H9 (cell line): ENCODE measurements at regions not wholly inside any gene's neighbourhood (a gene's known extent, or its start where the extent isn't known, plus 50 kb on each side); places are given as distances from the start of the nearest gene placed in this dataset.

Experiments used
- DNase-seq: peaks from one replicate; pipeline ENCODE4 v3.0.0-alpha.2; 2017
- H2AFZ ChIP-seq: one replicate; pipeline ENCODE4 v1.6.1; 2013; ENCODE audit warnings: mild to moderate bottlenecking, low read length, control low read depth, moderate library complexity
- H2AK5ac ChIP-seq: 2 replicates; pipeline ENCODE4 v1.6.1; 2013; ENCODE audit warnings: low read length, control low read depth, mixed read lengths; ENCODE audit not compliant: insufficient read length
- H2BK120ac ChIP-seq: one replicate; pipeline ENCODE4 v1.6.1; 2013; ENCODE audit warnings: low read depth, mild to moderate bottlenecking, low read length, control low read depth, inconsistent platforms; ENCODE audit not compliant: poor library complexity, severe bottlenecking
- H2BK12ac ChIP-seq: 2 replicates; pipeline ENCODE4 v1.6.1; 2013; ENCODE audit warnings: low read length, control low read depth, mixed read lengths, low read depth; ENCODE audit not compliant: insufficient read length
- H2BK15ac ChIP-seq: 2 replicates; pipeline ENCODE4 v1.6.1; 2013; ENCODE audit warnings: low read depth, low read length, control low read depth
- H2BK20ac ChIP-seq: one replicate; pipeline ENCODE4 v1.6.1; 2013; ENCODE audit warnings: low read depth, mild to moderate bottlenecking, low read length, control low read depth, inconsistent platforms; ENCODE audit not compliant: poor library complexity, severe bottlenecking
- H2BK5ac ChIP-seq: 2 replicates; pipeline ENCODE4 v1.6.1; 2013; ENCODE audit warnings: low read length, control low read depth, mixed read lengths; ENCODE audit not compliant: insufficient read length
- H3K14ac ChIP-seq: 2 replicates; pipeline ENCODE4 v1.6.1; 2013; ENCODE audit warnings: low read length, control low read depth; ENCODE audit not compliant: insufficient read depth
- H3K18ac ChIP-seq: 2 replicates; pipeline ENCODE4 v1.6.1; 2013; ENCODE audit warnings: low read depth, mild to moderate bottlenecking, mixed read lengths, low read length, control low read depth; ENCODE audit not compliant: insufficient read length
- H3K23ac ChIP-seq: 2 replicates; pipeline ENCODE4 v1.6.1; 2013; ENCODE audit warnings: low read length, control low read depth, mixed read lengths, low read depth; ENCODE audit not compliant: insufficient read length
- H3K23me2 ChIP-seq: 2 replicates; pipeline ENCODE4 v1.6.1; 2013; ENCODE audit warnings: low read depth, mild to moderate bottlenecking, mixed read lengths, low read length, control low read depth; ENCODE audit not compliant: insufficient read length, poor library complexity, severe bottlenecking
- H3K27ac ChIP-seq: 2 replicates; pipeline ENCODE4 v1.5.1; 2013; ENCODE audit warnings: low read length, control low read depth, mixed read lengths, low read depth; ENCODE audit not compliant: insufficient read length
- H3K27me3 ChIP-seq: 2 replicates; pipeline ENCODE4 v1.6.1; 2013; ENCODE audit warnings: low read length, control low read depth, inconsistent platforms; ENCODE audit not compliant: insufficient read depth
- H3K4ac ChIP-seq: 2 replicates; pipeline ENCODE4 v1.6.1; 2013; ENCODE audit warnings: low read depth, mild to moderate bottlenecking, control low read depth, inconsistent platforms, low read length, moderate library complexity
- H3K4me1 ChIP-seq: 2 replicates; pipeline ENCODE4 v1.6.1; 2013; ENCODE audit warnings: low read length, control low read depth, inconsistent platforms; ENCODE audit not compliant: insufficient read depth
- H3K4me2 ChIP-seq: 2 replicates; pipeline ENCODE4 v1.6.1; 2013; ENCODE audit warnings: low read length, control low read depth, mixed read lengths; ENCODE audit not compliant: insufficient read length, insufficient read depth
- H3K56ac ChIP-seq: 2 replicates; pipeline ENCODE4 v1.6.1; 2013; ENCODE audit warnings: low read depth, mild to moderate bottlenecking, mixed read lengths, low read length, control low read depth; ENCODE audit not compliant: insufficient read length
- H3K79me1 ChIP-seq: 2 replicates; pipeline ENCODE4 v1.6.1; 2013; ENCODE audit warnings: low read depth, mild to moderate bottlenecking, moderate library complexity, low read length, control low read depth, inconsistent platforms; ENCODE audit not compliant: insufficient read depth, poor library complexity, severe bottlenecking
- H3K79me2 ChIP-seq: 2 replicates; pipeline ENCODE4 v1.6.1; 2013; ENCODE audit warnings: low read length, control low read depth, inconsistent platforms; ENCODE audit not compliant: insufficient read depth
- H3K9ac ChIP-seq: 2 replicates; pipeline ENCODE4 v1.6.1; 2013; ENCODE audit warnings: low read length, control low read depth, mixed read lengths; ENCODE audit not compliant: insufficient read length; ENCODE audit errors: extremely low read depth
- H3K9me3 ChIP-seq: one replicate; pipeline ENCODE4 v1.6.1; 2013; ENCODE audit warnings: low read depth, low read length, inconsistent platforms; ENCODE audit not compliant: control insufficient read depth
- H3T11ph ChIP-seq: one replicate; pipeline ENCODE4 v1.6.1; 2013; ENCODE audit warnings: mild to moderate bottlenecking, low read length, control low read depth, inconsistent platforms
- H4K20me1 ChIP-seq: one replicate; pipeline ENCODE4 v1.6.1; 2013; ENCODE audit not compliant: control insufficient read depth, insufficient read length, insufficient read depth
- H4K5ac ChIP-seq: 2 replicates; pipeline ENCODE4 v1.6.1; 2013; ENCODE audit warnings: low read depth, mild to moderate bottlenecking, mixed read lengths, low read length, control low read depth; ENCODE audit not compliant: insufficient read length
- H4K8ac ChIP-seq: replicated peaks from 2 replicates; pipeline ENCODE4 v1.6.1; 2013; ENCODE audit warnings: low read length, control low read depth, mixed read lengths, low read depth; ENCODE audit not compliant: insufficient read length
- H4K91ac ChIP-seq: 2 replicates; pipeline ENCODE4 v1.6.1; 2013; ENCODE audit warnings: low read depth, mild to moderate bottlenecking, moderate library complexity, mixed read lengths, low read length, control low read depth; ENCODE audit not compliant: insufficient read length
- H3K27ac Mint-ChIP-seq, 3 experiments: 2 replicates in 2 of 3; 3 replicates in 1 of 3; pipeline ENCODE4 v1.8.0; 2020 to 2021; ENCODE audit warnings: mixed read lengths in 3 of 3, mild to moderate bottlenecking in 1 of 3, moderate library complexity in 1 of 3
- H3K27me3 Mint-ChIP-seq: 2 replicates; pipeline ENCODE4 v1.8.0; 2021; ENCODE audit warnings: low read depth, mild to moderate bottlenecking, moderate library complexity, mixed read lengths
- H3K36me3 Mint-ChIP-seq, 3 experiments: 2 replicates in 2 of 3; 3 replicates in 1 of 3; pipeline ENCODE4 v1.8.0; 2020 to 2021; ENCODE audit warnings: low read depth in 3 of 3, mixed read lengths in 3 of 3; ENCODE audit not compliant: insufficient read depth in 1 of 3
- H3K4me1 Mint-ChIP-seq, 2 experiments: 2 replicates each; pipeline ENCODE4 v1.8.0; 2020; ENCODE audit warnings: mixed read lengths in 2 of 2
- H3K4me3 Mint-ChIP-seq, 2 experiments: 2 replicates in 1 of 2; 3 replicates in 1 of 2; pipeline ENCODE4 v1.8.0; 2020 to 2021; ENCODE audit warnings: mild to moderate bottlenecking in 2 of 2, mixed read lengths in 2 of 2, moderate library complexity in 1 of 2
- H3K9me3 Mint-ChIP-seq, 2 experiments: 2 replicates in 1 of 2; 3 replicates in 1 of 2; pipeline ENCODE4 v1.8.0; 2020; ENCODE audit warnings: mild to moderate bottlenecking in 2 of 2, mixed read lengths in 2 of 2, moderate library complexity in 1 of 2
- CTCF ChIP-seq: fragments of 200-600 bp; sonication (generic); conservative IDR thresholded peaks from 3 replicates; pipeline ENCODE4 v1.8.0; 2021; ENCODE audit warnings: antibody characterized with exemption, mild to moderate bottlenecking
- WGBS: extraction: QIAGEN DNeasy Blood & Tissue Kit; methylation state at CpG from one replicate; pipeline ENCODE4 v1.1.7; 2013; ENCODE audit warnings: missing lambda C conversion rate, low lambda C conversion rate, mixed read lengths; ENCODE audit not compliant: insufficient read length; ENCODE audit errors: extremely low coverage; 5-methylcytosine and 5-hydroxymethylcytosine counted together

GRCh38 chr9:71368157-71368556 is 246.7 kb upstream of the TRPM3 start:
- H3K27ac Mint-ChIP-seq: peak overlapping the region in 1 of 3 experiments; percentile 78; a peak in 2 of 7 replicates
- H3K79me1 ChIP-seq: no peaks in the 10 kb centered on the region
- H2BK12ac ChIP-seq: no peak overlapping the region
- no peaks in the 10 kb centered on the region for H3K9me3 ChIP-seq
- H4K20me1 ChIP-seq: no peaks in the 10 kb centered on the region
- no peak overlapping the region for H3K4ac ChIP-seq
- H3K4me3 Mint-ChIP-seq: no peak overlapping the region
- H4K8ac ChIP-seq: no peak overlapping the region
- H3K14ac ChIP-seq: no peak overlapping the region
- H3K4me1 Mint-ChIP-seq: peaks cover 42 to 56% of the 10 kb centered on the region in 2 experiments
- H3K23ac ChIP-seq: no peak overlapping the region
- H4K5ac ChIP-seq: no peak overlapping the region
- no CpG with 5 or more reads among the region's 1 CpG for WGBS
- peaks cover 3% of the 10 kb centered on the region; the same call in 1 of the 2 replicates for H3K4me1 ChIP-seq
- no peak for TF ChIP-seq CTCF
- no peaks in the 10 kb centered on the region; the same call in 1 of the 2 replicates for H3K27me3 ChIP-seq
- no peak overlapping the region for H2AK5ac ChIP-seq
- no peak overlapping the region for H3K4me2 ChIP-seq
- no peak overlapping the region for H2AFZ ChIP-seq
- no peak for DNase-seq
- H3K27me3 Mint-ChIP-seq: no peaks in the 10 kb centered on the region
- H2BK20ac ChIP-seq: no peak overlapping the region
- H3K23me2 ChIP-seq: no peaks in the 10 kb centered on the region
- no peak overlapping the region for H3K9ac ChIP-seq
- H4K91ac ChIP-seq: no peak overlapping the region
- H3K18ac ChIP-seq: no peak overlapping the region
- peaks cover 0 to 2% of the 10 kb centered on the region in 2 experiments; a peak in 2 of 5 replicates for H3K9me3 Mint-ChIP-seq
- no peak overlapping the region for H3K56ac ChIP-seq
- no peak overlapping the region for H2BK15ac ChIP-seq
- H3K79me2 ChIP-seq: no peaks in the 10 kb centered on the region
- no peak overlapping the region for H3T11ph ChIP-seq
- no peak overlapping the region for H3K27ac ChIP-seq
- H2BK5ac ChIP-seq: no peak overlapping the region
- no peaks in the 10 kb centered on the region for H3K36me3 Mint-ChIP-seq
- no peak overlapping the region for H2BK120ac ChIP-seq
